ENCODE measurements at regions not wholly inside any gene's neighbourhood (a gene's known extent, or its start where the extent isn't known, plus 50 kb on each side); places are given as distances from the start of the nearest gene placed in this dataset.

DNA sequence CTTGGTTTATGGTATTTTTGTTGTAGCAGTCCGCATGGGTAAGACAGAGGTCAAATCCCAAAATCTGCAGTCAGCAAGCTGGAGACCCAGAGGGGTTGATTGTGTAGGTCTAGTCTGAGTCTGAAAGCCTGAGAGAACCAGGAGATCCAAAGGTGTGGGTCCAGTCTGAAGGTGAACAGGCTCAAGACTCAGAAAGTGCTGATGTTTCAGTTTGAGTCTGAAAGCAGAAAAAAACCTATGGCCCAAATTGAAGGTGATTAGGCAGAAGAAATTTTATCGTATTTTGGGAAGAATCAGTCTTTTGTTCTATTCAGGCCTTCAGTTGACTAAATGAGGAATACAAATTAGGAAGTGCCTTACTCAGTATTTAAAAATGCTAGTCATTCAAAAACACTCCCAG is 807.8 kb upstream of the FOXG1 start:
- DNase-seq (ENCODE audit: low spot score): no peak

GRCh38 chr14:27995691-27996090 is 770.9 kb upstream of the FOXG1 start:
- DNase-seq (ENCODE audit: low spot score): no peak

DNA sequence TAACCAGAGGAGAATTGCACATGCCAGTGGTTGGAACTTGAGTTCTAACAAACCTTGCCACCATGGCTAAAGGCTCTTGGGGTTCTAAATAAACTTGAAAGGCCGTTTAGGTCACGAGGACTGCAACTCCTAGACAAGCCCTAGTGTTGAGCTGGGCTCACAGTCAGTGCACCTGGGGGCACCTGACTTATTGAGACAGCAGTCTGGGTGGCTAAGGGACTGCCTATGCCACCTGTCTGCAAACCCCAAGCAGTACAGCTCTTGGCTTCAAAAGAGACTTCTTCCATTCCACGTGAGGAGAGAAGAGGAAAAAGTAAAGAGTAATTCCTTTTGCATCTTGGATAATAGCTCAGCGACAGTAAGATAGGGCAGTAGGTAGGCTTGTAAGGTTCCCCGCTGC is 765.6 kb upstream of the FOXG1 start:
- no peak for DNase-seq (ENCODE audit: low spot score)

- no peak for DNase-seq (ENCODE audit: low spot score)
Measured at GRCh38 chr14:28012629-28013415, 753.8 kb upstream of the FOXG1 start.

DNA sequence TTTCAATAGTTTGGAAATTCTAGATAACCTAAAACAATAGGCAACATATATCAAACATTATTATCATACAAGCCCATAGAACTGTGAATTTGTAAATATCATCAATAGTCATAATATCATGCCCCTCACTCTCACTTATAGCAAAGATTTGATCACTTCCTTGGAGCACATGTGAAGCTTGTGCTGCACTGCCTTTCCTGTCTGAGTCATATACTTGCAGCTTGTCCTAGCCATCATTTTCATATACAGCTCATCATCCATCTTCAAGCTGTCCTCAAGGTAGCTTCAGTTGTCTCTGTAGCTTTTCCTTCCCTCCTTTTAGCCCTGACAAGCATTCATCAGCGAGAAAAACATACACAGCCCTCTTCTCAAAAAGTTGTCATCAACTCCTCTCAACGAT is 746.5 kb upstream of the FOXG1 start:
- no peak for DNase-seq (ENCODE audit: low spot score)

DNA sequence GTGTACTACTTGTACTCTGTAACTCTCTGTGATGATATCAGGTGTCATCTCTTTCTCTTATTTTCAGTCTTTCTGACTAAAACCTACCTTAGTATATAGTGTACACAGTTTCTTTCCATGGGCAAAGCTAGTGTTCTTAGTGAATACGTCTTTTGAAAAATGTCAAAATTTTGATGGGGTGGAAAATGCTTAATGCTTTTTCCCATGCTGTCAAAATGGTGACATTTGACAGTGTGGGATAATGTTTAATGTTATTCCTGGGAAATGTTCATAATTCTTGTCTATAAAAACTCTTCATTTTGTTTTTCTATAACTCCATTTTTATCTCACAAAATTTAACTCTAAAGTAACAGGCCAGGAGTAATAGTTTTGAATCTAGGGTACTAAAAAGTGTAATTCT is 742.7 kb upstream of the FOXG1 start:
- DNase-seq (ENCODE audit: low spot score): no peak

- DNase-seq (ENCODE audit: low spot score): no peak
Measured at GRCh38 chr14:28052251-28052650, 714.3 kb upstream of the FOXG1 start.

GRCh38 chr14:28055008-28055407 is 711.6 kb upstream of the FOXG1 start:
- DNase-seq (ENCODE audit: low spot score): no peak

GRCh38 chr14:28057359-28058296 is 709.0 kb upstream of the FOXG1 start:
- no peak for DNase-seq (ENCODE audit: low spot score)

- DNase-seq (ENCODE audit: low spot score): no peak
Measured at GRCh38 chr14:28059254-28059653, 707.3 kb upstream of the FOXG1 start.

- no peak for DNase-seq (ENCODE audit: low spot score)
Measured at GRCh38 chr14:28061006-28061405, 705.6 kb upstream of the FOXG1 start.

DNA sequence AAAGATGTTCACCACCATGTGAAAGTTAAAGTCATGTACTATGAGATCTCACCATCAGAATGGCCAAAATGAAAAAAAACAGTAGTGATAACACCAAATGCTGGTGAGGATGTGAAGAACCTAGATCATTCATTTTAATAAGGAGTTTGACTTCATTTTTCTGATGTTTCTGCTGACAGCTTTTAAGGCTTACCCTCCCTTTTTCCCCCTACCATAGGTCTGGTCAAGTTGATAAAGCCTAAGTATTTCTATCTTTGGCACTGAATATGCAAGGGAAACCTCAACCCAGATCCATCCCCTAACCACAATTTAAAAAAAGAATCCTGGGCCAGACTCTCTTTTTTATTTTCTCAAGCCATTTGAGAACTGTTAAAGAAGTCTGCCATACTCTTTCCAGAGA is 689.6 kb upstream of the FOXG1 start:
- DNase-seq (ENCODE audit: low spot score): no peak

DNA sequence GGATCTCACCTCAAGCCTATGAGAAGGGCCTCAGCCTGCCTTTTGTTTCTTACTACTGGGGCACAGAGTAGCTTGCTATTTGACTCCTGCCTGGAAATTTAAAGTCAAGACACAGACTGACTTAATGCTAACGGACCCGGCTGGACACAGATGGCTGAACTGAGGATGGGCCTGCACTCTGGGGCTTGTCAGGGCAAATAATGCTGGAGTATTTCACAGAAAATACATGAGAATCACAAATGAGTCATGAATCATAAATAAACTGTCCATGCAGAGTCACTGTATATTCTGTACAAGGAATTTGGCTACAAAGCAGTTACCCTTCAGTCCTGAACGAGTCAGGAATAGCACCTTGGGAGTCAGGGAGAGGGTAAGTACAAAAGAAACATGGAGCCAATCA is 683.2 kb upstream of the FOXG1 start:
- DNase-seq (ENCODE audit: low spot score): no peak

DNA sequence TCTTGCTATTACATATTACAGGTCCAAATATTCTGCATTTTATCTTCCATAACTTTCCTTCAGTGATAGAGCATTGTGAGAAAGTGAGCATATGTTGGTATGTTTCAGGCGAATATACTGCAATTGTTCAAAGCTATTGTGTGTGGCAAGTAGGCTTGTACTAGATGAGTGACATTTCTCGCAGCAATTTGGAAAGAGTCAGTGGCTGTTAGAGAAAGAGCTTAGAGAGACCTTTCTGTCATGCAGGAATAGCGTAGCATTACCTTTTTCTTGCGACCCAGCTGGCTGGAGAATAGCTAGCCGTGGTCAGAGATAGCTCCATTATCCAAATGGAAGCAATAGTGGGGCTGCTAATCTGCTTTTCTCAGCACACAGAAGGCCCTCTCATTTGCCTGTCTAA is 678.5 kb upstream of the FOXG1 start:
- DNase-seq (ENCODE audit: low spot score): no peak

DNA sequence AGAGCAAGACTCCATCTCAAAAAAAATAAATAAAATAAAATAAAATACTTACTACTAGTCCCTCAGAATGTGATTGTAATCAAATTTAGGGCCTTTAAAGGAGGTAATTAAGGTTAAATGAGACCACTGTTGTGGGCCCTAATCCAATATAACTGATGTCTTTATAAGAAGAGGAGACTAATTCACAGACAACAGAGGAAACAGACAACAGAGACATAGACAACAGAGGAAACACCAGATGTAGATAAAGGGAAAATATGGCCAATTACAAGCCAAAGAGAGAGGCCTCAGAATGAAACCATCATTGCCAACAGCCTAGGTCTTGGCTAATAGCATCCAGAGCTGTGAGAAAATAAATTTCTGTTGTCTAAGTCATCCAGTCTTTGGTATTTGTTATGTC is 669.0 kb upstream of the FOXG1 start:
- DNase-seq (ENCODE audit: low spot score): no peak

- no peak for DNase-seq (ENCODE audit: low spot score)
Measured at GRCh38 chr14:28098856-28099255, 667.7 kb upstream of the FOXG1 start.

- DNase-seq (ENCODE audit: low spot score): no peak
Measured at GRCh38 chr14:28102001-28102400, 664.6 kb upstream of the FOXG1 start.

DNA sequence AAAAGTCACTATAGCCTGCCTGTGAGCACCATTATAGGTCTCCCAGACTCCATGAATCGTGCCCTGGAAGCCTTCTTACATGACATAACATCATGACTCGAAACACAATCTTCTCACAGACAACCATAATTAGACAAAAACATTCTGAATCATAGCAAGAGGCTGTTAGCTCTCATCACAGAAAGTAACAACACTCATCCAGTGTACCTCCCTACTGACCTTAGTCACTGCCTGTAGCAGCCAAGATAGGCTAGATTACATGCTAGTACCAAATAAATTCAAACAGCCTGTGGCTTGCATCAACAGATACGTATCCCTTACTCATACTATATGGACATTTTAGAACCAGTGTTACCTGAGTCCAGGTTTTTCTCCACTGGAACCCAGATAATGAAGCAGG is 663.8 kb upstream of the FOXG1 start:
- no peak for DNase-seq (ENCODE audit: low spot score)

GRCh38 chr14:28113311-28113710 is 653.3 kb upstream of the FOXG1 start:
- no peak for DNase-seq (ENCODE audit: low spot score)

DNA sequence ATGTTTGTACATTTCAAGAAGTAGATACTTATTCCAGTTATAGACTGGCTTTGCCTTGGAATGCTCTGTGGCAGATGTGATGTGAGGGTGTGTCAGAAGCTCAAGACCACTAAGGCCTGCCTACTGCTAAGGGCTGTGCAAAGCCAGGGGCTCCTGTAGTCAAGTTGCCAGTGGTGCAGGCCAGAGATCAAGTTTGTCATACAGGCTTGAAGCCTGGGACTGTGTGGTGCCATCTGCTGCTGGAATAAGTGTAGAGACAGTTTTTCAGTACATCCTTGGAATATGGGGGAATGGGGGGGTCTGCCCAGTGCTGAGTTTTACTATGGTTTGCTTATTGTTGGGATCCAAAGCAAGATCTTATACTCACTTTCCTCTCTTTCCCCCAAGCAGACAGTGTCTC is 649.9 kb upstream of the FOXG1 start:
- no peak for DNase-seq (ENCODE audit: low spot score)

GRCh38 chr14:28119849-28120248 is 646.7 kb upstream of the FOXG1 start:
- no peak for DNase-seq (ENCODE audit: low spot score)

DNA sequence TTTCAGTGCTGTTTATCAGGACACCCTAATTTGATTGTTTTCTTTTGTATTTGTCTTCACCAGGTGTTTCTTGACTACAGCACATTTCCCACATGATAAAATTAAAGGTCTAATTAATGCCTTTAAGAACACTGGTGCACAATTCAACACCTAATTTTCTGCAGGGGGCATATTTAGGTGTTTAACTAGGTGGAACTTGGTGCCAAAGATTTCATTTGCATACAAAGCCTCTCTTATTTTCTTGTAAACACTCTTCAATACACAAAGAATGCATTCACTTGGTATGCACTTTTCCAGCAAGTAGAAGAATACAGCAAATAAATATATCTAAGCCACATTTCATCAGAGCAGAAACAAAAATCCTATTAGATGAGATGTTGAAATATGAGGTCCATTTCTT is 646.2 kb upstream of the FOXG1 start:
- DNase-seq (ENCODE audit: low spot score): no peak

- no peak for DNase-seq (ENCODE audit: low spot score)
Measured at GRCh38 chr14:28121512-28122297, 644.9 kb upstream of the FOXG1 start.

Measured in HuH-7.5 (cell line).